ENCODE measurements at regions not wholly inside any gene's neighbourhood (a gene's known extent, or its start where the extent isn't known, plus 50 kb on each side); places are given as distances from the start of the nearest gene placed in this dataset.

GRCh38 chr1:201749059-201749690 is 79.8 kb upstream of the IPO9 start:
- DNase-seq (ENCODE audit: low spot score) = no peak

- no peak for DNase-seq (ENCODE audit: low spot score)
Measured at GRCh38 chr1:201750120-201750519, 78.8 kb upstream of the IPO9 start.

GRCh38 chr1:201750934-201751333 is 78.0 kb upstream of the IPO9 start:
- DNase-seq (ENCODE audit: low spot score) = peak; percentile 61

- DNase-seq (ENCODE audit: low spot score) = no peak
Measured at GRCh38 chr1:201751872-201752271, 77.1 kb upstream of the IPO9 start.

- no peak for DNase-seq (ENCODE audit: low spot score)
Measured at GRCh38 chr1:201752333-201752732, 76.6 kb upstream of the IPO9 start.

- no peak for DNase-seq (ENCODE audit: low spot score)
Measured at GRCh38 chr1:201753492-201753891, 75.5 kb upstream of the IPO9 start.

GRCh38 chr1:201754353-201754752 is 74.6 kb upstream of the IPO9 start:
- no peak for DNase-seq (ENCODE audit: low spot score)

GRCh38 chr1:201755200-201755599 is 73.8 kb upstream of the IPO9 start:
- no peak for DNase-seq (ENCODE audit: low spot score)

GRCh38 chr1:201756406-201756805 is 72.6 kb upstream of the IPO9 start:
- no peak for DNase-seq (ENCODE audit: low spot score)

- DNase-seq (ENCODE audit: low spot score) = no peak
Measured at GRCh38 chr1:201758499-201759050, 70.4 kb upstream of the IPO9 start.

- no peak for DNase-seq (ENCODE audit: low spot score)
Measured at GRCh38 chr1:201759194-201759815, 69.7 kb upstream of the IPO9 start.

GRCh38 chr1:201760516-201760915 is 68.4 kb upstream of the IPO9 start:
- DNase-seq (ENCODE audit: low spot score) = no peak

GRCh38 chr1:201761178-201761577 is 67.8 kb upstream of the IPO9 start:
- DNase-seq (ENCODE audit: low spot score) = no peak

GRCh38 chr1:201761871-201762270 is 67.1 kb upstream of the IPO9 start:
- no peak for DNase-seq (ENCODE audit: low spot score)

GRCh38 chr1:201762381-201762780 is 66.6 kb upstream of the IPO9 start:
- DNase-seq (ENCODE audit: low spot score) = no peak

GRCh38 chr1:201763455-201764140 is 65.4 kb upstream of the IPO9 start:
- no peak for DNase-seq (ENCODE audit: low spot score)

- no peak for DNase-seq (ENCODE audit: low spot score)
Measured at GRCh38 chr1:201764166-201764565, 64.8 kb upstream of the IPO9 start.

- no peak for DNase-seq (ENCODE audit: low spot score)
Measured at GRCh38 chr1:201764579-201764978, 64.4 kb upstream of the IPO9 start.

- no peak for DNase-seq (ENCODE audit: low spot score)
Measured at GRCh38 chr1:201766131-201766866, 62.7 kb upstream of the IPO9 start.

GRCh38 chr1:201767339-201767738 is 61.6 kb upstream of the IPO9 start:
- DNase-seq (ENCODE audit: low spot score) = no peak

GRCh38 chr1:201769072-201769471 is 59.9 kb upstream of the IPO9 start:
- no peak for DNase-seq (ENCODE audit: low spot score)

- DNase-seq (ENCODE audit: low spot score) = no peak
Measured at GRCh38 chr1:201769966-201770365, 59.0 kb upstream of the IPO9 start.

GRCh38 chr1:201771466-201771865 is 57.5 kb upstream of the IPO9 start:
- no peak for DNase-seq (ENCODE audit: low spot score)

Measured in kidney capillary endothelial cell (primary cell).